COLO668 (cell line): ENCODE measurements at regions not wholly inside any gene's neighbourhood (a gene's known extent, or its start where the extent isn't known, plus 50 kb on each side); places are given as distances from the start of the nearest gene placed in this dataset.
"Not testable (repeated sequence)": the region's sequence is repeated elsewhere in the genome, so short reads cannot be mapped to it uniquely, and the experiment has no call there.

Experiments
- DNase-seq: peaks from one replicate; lab custom pipeline; 2025; ENCODE audit not compliant: unreplicated experiment; lab: John Stamatoyannopoulos, UW

GRCh38 chr3:102904629-102905028, 469.8 kb downstream of the ZPLD1 start:
- DNase-seq, result no peak

- DNase-seq, result no peak
Observed at GRCh38 chr3:102905811-102906210, 471.0 kb downstream of the ZPLD1 start.

GRCh38 chr3:102906818-102907217, 472.0 kb downstream of the ZPLD1 start:
- no peak for DNase-seq

- DNase-seq, result no peak
Observed at GRCh38 chr3:102909904-102910303, 475.1 kb downstream of the ZPLD1 start.

GRCh38 chr3:102916532-102916931, 481.7 kb downstream of the ZPLD1 start:
- no peak for DNase-seq

GRCh38 chr3:102926618-102927017, 491.8 kb downstream of the ZPLD1 start:
- DNase-seq, result no peak

- no peak for DNase-seq
Observed at GRCh38 chr3:102933377-102933776, 498.6 kb downstream of the ZPLD1 start.

- DNase-seq, result no peak
Observed at GRCh38 chr3:102936511-102937045, 501.8 kb downstream of the ZPLD1 start.

- DNase-seq, result no peak
Observed at GRCh38 chr3:102941786-102942185, 507.0 kb downstream of the ZPLD1 start.

GRCh38 chr3:102946445-102946844, 511.6 kb downstream of the ZPLD1 start:
- not testable (repeated sequence) for DNase-seq

- no peak for DNase-seq
Observed at GRCh38 chr3:102972350-102972749, 537.5 kb downstream of the ZPLD1 start.

- DNase-seq, result no peak
Observed at GRCh38 chr3:102974333-102974732, 539.5 kb downstream of the ZPLD1 start.

GRCh38 chr3:102979191-102979590, 544.4 kb downstream of the ZPLD1 start:
- no peak for DNase-seq

GRCh38 chr3:102979682-102980354, 545.0 kb downstream of the ZPLD1 start:
- no peak for DNase-seq

- DNase-seq, result no peak
Observed at GRCh38 chr3:102980355-102980696, 545.5 kb downstream of the ZPLD1 start.

- no peak for DNase-seq
Observed at GRCh38 chr3:103002425-103003176, 567.8 kb downstream of the ZPLD1 start.

- no peak for DNase-seq
Observed at GRCh38 chr3:103006526-103007183, 571.8 kb downstream of the ZPLD1 start.

GRCh38 chr3:103009609-103010008, 574.8 kb downstream of the ZPLD1 start:
- no peak for DNase-seq

GRCh38 chr3:103025880-103026279, 591.1 kb downstream of the ZPLD1 start:
- DNase-seq, result no peak

GRCh38 chr3:103033841-103034240, 599.0 kb downstream of the ZPLD1 start:
- no peak for DNase-seq

- no peak for DNase-seq
Observed at GRCh38 chr3:103047640-103048039, 612.8 kb downstream of the ZPLD1 start.
